HK-2 (cell line): ENCODE measurements at regions not wholly inside any gene's neighbourhood (a gene's known extent, or its start where the extent isn't known, plus 50 kb on each side); places are given as distances from the start of the nearest gene placed in this dataset.
A peak's percentile ranks its signal among the peaks of the same experiment; 100 is the strongest.
"Not testable (repeated sequence)": the region's sequence is repeated elsewhere in the genome, so short reads cannot be mapped to it uniquely, and the experiment has no call there.

Experiments
- DNase-seq: peaks from one replicate; pipeline ENCODE4 v3.0.0-alpha.2; 2018; ENCODE audit not compliant: unreplicated experiment

DNA sequence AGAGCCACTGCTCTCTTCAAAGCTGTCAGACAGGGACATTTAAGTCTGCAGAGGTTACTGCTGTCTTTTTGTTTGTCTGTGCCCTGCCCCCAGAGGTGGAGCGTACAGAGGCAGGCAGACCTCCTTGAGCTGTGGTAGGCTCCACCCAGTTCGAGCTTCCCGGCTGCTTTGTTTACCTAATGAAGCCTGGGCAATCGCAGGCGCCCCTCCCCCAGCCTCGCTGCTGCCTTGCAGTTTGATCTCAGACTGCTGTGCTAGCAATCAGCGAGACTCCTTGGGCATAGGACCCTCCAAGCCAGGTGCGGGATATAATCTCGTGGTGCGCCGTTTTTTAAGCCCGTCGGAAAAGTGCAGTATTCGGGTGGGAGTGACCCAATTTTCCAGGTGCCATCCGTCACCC lies 250.7 kb upstream of the CA10 start:
- DNase-seq: not testable (repeated sequence)

DNA sequence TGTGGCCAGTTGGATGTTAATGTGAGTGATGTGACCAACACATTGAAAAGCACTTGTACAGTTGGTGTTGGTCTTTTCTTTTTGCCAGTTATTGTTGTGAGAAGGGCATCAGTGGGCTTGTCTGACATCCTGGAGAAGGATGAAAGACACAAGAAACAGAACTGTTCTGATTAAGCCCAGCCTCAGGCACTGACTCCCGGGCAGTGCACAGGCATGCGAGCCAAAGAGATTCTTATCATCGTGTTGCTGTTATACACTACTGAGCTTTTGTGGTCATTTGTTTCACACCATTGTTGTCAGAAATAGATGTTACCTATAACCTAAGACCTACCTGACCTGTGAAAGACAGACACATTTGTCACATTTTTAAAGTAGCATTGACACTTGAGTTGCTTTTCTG lies 236.8 kb upstream of the CA10 start:
- no peak for DNase-seq

DNA sequence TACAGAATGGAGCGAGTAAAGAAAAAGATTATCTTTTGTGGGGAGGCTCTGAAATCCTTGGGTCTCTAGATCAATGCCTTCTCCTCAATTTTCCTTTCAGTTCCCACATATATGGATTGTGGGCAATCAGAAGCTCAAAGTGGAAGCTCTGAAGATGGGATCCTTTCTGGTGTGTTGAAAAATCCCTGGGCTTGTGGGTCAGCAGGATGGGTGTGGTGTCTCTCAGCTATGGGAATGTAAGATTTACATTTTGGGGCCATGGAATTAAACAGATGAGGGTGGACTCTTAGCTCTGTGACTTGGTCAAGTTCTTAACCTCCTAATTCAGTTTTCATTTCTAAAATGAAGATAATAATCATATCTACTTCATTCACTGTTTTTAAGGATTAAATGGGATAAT lies 231.9 kb upstream of the CA10 start:
- DNase-seq: no peak

DNA sequence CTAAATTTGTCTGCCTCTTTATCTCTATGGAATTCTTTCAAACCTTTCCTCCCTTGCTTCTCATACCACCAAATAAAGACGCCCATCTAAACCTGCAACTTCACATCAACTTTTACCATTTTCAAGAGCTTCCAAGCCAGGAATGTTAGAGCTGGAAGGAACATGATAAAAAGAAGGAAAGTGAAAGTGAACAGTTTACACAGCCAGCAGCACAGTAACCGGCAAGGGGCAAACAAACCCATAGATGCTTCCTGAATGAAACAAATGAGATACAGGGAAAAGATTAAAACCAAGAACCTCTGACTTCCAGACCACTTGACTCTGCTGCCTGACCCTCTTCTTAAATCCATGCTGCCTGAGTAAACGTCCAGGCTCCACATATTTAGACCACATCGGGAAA lies 231.1 kb upstream of the CA10 start:
- DNase-seq: no peak

DNA sequence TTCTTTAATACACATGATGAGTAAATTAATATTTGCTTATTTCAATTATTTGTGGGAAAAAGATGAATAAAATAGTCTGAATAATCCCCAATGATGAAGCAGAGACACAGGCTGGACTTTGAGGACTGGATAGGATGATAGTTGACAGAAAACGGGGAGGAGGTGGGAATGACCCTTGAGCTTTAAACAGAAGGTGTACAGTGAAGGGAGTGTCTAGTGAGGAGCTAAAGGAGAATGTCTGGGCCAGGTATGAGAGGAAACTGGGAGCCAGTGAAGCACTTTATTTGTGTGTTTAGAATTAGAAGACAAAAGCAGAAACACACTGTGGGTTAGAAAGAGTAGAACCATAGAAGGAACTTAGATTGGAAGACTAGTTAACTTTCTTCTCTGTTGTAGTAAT lies 230.4 kb upstream of the CA10 start:
- DNase-seq: no peak

DNA sequence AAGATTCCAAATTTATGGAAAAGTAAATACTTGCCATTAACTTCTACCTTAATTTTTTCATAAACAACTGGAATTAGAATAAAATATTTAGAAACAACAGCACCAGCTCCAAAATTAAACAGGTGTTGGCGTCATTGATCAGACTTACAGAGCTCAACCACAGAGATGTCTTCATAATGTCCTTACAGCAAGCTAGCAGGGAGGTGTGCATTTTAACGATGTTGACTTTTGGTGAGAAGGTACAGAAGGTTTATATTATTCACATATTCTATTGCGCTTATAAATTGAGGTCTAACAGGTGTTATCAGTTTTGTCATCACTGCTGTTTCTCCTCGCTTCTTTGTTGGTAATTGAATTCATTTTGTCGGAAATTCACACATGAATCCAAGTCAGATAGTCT lies 226.2 kb upstream of the CA10 start:
- DNase-seq: no peak

DNA sequence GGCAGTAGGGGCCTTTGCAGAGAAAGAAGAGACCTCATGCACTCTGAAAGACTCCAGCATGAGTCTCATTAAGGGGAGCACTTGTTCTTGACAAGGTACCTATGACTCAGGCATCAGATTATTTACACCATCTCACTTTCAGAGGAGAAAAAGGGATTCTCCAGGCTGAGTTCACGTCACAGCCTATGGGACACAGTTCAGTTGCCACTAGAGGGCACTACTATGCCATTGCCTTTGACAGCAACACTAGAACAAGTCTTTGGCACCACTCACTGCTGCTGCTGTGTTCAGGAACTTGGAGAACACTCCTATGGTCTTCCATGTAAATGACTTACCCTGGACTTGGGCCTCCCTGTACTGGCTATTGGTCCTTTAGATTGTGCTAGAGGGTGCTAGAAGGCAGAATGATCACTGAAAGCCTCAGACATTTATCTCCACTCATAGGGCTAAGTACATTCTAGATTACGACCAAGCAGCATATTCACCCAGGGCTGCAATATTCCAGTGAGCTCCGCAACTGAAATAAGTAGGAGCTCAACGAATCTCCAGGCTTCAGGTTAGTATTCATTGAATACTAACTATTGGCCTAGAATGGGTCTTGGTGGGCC lies 225.1 kb upstream of the CA10 start:
- peak; percentile 38 for DNase-seq

DNA sequence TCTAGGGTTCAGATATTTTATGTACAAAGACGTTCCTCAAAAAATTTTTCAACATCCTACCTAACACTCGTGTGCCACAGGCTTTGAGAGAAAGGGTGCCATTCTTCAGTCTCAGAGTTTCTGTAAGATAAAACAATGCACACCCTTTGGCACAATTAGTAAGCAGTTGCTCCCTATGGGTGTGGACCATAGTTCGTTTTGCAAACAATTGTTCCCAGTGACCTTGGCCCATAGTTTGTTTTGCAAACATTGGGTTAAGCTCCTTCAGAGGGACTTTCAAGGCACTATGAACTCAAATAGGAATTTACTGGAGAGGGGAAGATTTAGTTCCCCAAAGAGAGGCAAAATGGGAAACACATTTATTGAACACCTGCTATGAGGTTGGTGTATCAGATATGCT lies 220.3 kb upstream of the CA10 start:
- DNase-seq: no peak

DNA sequence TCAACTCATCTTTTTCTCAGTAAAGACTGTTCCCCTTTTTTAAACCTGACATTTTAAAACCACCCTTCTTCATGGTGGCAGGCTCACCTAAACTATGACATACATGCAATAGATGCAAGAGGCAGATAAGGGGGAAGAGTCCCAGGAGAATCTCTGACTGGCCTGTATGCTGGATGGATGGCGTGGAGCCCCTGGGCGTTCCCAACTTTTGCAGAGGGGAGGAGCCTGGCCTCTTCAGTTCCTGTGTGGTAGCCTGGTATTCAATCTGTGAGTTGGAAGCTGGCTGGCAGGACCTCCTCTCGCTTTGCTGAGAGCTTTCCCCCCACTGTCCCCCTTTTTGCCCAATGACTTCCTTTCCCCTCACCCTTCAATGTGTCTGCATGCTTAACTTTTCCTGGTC lies 217.6 kb upstream of the CA10 start:
- no peak for DNase-seq

DNA sequence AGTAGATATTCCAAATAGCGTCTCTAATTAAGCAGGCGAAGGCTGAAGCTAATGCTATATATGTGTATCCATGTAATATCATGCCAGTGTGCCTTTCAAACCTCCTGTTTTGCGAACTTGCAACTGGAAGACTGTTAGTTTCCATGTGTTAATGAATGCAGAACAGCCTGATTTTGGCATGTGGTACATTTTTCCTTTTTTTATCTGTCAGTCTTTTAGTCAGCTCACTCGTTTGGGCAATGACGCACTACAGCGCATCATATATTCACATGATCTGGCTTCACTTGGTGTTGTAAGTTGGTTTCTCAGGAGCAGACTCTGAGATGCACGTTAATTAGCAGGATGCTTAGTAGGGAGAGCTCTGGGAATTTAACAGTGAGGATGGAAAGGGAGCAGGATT lies 210.4 kb upstream of the CA10 start:
- DNase-seq: no peak

DNA sequence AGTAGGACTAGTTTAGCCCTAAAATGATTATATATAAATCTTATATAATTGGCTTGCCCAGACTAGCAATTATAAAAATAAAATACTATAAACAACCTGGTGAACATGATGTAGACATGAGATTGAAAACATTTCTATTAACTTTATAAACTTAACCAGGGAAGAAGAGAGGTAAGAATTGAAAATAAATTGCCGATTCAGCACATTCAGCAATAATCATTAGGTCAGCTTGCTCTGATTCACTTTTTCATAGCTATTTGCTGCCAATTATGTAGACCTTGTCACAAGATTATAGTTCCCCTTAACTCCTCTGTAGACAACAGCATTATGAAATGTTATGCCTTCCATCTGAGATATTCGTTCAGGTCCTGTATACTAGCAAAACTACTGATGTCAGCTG lies 199.3 kb upstream of the CA10 start:
- DNase-seq: no peak

DNA sequence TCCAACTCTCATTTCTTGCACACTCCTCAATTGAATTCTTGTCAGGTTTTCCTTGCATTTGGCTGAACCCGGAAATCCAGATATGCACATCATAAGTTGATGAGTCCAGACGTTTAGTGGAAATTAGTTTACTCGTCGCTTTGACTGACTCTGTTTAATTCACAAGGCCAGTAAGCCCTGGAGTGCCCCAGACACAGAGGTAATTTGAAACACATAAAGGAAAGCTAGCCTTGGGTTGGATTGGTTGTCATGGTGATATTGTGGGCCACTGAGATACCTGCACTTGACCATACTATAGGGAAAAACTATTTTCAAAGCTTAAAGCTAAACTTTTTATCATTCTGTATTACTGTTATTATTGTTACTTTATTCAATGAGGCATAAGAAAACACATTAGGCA lies 178.3 kb upstream of the CA10 start:
- DNase-seq: no peak

DNA sequence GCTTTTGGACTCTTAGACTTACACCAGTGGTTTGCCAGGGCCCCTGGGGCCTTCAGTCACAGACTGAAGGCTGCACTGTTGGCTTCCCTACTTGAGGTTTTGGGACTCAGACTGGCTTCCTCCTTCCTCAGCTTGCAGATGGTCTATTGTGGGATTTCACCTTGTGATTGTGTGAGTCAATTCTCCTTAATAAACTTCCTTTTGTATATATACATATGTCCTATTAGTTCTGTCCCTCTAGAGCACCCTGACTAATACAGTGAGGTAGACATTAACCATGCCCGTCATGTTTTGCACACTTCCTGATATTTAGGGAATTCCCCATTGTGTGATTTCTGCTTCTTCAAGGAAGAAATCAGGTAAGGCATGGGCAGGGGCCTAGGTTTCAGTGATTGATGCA lies 147.8 kb upstream of the CA10 start:
- no peak for DNase-seq

DNA sequence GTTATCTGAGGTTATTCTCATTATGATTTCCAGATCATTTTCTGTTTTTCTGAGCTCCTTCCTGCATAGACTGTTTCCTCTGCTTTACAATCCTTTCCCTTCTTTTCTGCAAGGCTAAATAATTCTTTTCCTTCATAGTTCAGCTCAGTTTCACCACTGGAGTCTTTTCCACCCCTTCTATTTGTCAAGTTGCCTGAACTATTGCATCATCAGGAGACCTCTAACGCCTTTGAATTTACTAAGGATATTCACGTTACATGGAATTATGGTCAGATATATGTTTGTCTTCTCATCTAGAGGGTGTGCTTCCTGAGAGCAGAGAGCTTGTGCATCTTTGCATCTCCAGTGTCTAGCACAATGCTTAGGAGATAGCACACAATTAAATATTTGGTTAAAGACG lies 140.4 kb upstream of the CA10 start:
- DNase-seq: no peak

DNA sequence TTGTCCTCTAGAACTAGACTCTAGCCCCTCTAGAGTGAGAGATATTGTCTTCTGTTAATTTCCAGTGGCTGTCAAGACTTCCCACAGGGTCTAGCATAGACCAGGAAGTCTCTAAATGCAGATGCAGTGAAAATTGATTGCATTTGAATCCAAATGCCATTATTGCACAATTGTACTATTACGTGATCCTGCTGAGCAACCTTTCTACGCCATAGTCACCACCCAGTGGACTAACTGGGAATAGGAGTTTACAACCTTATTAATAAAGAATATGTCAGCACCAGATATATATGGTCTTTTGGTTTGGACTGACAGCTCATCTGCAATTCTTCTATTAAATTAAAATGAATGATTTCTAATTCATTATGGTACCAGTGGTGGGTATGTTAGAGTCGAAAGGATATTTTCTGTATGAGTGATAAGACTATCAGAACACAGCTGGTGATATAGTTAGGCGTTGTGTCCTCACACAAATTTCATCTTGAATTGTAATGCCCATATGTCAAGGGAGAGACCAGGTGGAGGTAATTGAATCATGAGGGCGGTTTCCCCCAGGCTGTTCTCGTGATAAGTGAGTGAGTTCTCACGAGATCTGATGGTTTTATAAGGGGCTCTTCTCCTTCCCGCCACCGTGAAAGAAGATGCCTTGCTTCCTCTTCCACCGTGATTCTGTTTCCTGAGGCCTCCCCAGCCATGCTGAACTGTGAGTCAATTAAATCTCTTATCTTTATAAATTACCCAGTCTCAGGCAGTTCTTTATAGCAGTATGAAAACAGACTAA lies 138.9 kb upstream of the CA10 start:
- DNase-seq: no peak

DNA sequence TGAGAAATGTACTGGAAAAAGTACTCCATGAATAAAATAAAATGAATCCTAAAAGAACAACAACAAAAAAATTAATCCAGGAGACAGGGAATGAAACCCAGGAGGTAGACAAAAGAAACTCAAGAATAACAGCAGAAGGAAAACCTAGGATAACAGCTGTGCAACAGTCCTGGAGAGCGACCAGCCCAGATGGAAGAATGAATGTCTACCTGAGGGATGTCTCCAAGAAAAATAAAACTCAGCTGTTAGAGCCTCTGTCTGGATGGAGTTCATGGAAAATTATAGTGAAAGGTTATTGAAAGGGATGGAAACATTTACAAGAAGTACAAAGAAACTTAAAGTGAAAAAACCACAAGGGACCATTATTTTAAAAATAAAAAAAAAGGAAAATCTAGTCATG lies 135.8 kb upstream of the CA10 start:
- no peak for DNase-seq

DNA sequence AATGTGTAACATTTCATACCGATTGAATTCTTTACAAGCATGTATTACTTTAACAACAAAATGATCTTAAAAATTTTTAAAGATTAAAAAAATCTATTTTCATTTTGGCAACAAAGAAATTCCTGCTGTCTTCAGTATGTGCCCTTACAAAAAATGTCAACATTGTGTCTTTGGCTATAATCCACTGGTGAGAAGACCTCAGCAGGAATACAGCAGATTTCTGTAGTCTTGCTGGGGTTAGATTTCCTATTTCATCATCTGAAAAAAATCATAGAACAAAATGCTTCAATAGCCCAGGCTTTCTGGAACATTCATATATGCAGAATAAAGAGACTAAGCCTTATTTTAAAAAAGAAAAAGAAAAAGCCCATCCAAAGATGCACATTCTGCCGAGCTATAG lies 129.1 kb upstream of the CA10 start:
- no peak for DNase-seq

DNA sequence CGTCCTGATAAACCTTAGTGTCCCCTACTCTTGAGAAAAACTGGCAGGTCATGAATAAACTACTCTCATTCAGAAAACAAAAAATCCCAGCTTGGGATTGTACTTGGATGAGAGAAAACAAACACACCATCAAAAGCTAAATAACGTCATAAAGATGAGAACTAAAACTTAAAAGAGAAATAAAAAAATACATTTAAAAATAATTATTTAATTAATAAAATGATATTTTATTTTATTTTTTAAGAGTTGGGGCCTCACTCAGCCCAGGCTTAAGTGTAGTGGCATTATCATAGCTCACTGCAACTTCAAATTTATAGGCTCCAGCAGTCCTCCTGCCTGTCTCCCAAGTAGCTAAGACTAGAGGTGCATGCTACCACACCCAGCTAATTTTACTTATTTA lies 125.4 kb upstream of the CA10 start:
- no peak for DNase-seq

DNA sequence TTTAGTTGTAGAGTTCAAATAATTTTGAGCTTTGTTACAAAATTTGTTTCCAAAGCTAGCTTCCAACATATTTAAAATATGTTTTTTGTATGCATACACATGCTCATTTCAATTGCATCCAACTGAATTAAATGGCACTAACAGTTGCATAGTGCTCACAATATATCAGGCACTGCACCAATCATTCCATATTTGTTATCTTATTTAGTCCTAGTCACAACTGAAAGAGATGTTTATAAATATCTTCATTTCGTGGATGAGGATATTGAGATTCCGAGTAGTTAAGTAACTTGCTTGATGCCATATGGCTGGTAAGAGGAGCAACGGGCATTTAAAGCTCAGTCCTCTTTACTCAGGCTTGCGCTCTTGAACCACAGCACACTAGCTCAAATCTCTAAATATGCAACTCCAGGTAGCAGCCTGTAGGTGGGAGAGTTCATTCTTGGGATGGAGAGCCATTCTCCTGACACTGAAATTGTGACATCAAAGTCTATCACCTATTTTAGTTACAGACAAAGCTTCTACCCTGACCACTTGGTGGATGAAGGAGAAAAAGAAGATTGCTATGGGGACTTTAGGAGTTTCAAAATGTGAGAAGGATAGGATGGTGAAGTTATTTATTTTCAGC lies 118.0 kb upstream of the CA10 start:
- no peak for DNase-seq

DNA sequence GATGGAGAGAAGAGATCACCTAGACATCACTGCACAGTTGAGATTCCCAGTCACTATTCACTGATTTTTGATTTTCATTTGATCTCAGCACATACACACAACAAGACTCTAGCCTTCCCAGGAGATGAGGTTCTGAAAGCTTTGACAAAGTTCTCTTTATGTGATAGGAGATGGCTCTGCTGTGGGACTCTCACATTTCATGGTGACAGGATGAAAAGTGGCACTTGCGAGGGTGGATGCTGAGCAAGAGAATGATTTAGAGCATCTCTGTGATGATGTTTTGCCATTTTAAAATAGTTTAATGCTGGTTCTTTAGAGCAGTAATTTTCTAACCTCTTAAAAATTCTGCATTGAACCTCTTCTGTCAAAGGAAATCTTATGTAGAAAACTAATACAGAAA lies 113.3 kb upstream of the CA10 start:
- no peak for DNase-seq

DNA sequence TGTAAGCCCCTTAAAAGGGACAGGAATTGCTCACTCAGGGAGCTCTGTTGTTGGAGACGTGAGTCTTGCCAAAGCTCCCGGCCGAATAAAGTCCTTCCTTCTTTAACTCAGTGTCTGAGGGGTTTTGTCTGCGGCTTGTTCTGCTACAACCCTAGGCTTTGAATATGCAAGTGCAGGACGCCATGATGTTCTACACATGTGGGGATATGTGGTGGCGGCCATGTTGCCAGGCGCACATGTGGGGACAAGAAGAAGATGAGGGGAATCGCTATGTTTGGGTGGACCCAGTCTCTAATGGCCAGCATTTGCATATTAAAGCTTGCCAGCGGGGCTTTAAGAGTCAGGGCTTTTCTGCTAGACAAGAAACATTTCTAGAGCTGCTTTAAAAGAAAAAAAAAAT lies 96.8 kb upstream of the CA10 start:
- no peak for DNase-seq

DNA sequence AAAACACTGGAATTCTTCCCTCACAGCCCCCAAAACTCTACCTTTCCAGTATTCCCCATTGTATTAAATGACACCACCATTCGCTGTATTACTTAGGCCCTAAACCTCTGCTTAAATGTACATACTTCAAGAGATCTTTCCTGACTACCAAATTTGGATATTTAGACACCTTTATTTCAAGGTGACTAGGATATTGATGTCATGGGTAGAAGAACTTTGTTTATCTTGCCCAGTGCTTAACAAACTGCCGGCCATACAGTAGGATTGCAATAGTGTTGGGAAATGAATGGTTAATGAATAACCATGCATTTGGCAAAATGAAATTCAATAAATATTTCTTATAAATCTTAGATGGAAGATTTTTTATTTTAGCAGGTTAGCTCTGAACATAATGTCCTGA lies 86.2 kb upstream of the CA10 start:
- DNase-seq: no peak

DNA sequence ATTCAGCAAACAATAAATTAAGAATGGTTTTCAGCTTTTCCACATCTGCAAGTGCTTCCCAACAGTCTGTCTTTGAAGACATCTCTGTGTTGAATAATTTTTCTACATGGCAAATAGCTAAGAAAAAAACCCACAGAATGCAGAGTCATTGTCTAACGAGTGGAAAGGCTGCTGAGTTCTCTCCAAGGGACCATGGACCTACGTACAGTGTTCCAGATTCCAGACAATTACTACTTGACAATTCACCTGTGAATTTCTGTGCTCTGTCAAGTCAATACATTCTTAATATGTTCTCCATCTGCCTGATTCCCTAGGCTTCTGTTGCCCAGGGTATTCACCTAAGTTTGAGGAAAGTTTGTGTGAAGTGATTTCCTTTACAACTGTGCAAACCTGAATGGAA lies 83.8 kb upstream of the CA10 start:
- no peak for DNase-seq

DNA sequence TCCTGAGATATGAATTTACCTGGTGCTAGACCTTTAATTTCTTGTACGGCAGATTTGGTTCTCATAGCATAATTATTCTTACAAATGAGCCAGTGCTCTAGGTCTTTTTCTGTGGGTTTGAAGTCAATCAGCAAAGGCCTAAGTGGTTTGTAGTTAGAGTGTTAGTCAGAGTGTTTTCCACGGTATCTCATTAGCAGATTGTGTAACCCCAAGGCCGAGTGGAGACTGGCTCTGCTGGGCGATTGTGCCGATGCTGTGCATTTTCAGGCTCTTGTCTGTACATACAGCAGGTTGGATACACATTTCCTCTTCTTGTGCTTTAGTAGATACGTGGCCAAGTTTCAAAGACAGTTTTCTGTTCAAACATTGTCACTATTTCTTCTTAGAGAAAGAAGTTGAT lies 78.6 kb upstream of the CA10 start:
- DNase-seq: no peak
